ENCODE measurements at regions not wholly inside any gene's neighbourhood (a gene's known extent, or its start where the extent isn't known, plus 50 kb on each side); places are given as distances from the start of the nearest gene placed in this dataset.

DNA sequence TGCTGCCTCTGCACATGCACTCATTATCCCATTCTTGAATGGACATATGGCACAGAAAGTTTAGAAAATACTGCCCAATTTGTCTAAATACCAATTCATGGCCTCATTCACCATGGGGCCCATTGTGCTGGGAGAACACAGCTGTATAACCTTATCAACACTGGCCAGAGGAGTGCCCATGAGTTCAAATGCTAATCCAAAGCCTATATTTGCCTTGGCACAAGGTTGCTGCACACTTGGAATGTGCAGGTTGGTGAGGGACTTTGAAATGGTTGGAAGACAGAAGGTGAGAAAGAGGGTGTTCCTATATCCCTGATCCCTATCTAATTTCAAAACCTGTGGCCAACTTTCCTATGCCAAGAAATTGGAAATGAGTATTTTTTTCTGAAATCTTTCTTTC lies 693.9 kb upstream of the ID2 start:
- TF ChIP-seq, protein P1, sequence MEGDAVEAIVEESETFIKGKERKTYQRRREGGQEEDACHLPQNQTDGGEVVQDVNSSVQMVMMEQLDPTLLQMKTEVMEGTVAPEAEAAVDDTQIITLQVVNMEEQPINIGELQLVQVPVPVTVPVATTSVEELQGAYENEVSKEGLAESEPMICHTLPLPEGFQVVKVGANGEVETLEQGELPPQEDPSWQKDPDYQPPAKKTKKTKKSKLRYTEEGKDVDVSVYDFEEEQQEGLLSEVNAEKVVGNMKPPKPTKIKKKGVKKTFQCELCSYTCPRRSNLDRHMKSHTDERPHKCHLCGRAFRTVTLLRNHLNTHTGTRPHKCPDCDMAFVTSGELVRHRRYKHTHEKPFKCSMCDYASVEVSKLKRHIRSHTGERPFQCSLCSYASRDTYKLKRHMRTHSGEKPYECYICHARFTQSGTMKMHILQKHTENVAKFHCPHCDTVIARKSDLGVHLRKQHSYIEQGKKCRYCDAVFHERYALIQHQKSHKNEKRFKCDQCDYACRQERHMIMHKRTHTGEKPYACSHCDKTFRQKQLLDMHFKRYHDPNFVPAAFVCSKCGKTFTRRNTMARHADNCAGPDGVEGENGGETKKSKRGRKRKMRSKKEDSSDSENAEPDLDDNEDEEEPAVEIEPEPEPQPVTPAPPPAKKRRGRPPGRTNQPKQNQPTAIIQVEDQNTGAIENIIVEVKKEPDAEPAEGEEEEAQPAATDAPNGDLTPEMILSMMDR (conservative IDR thresholded peaks at IDR 0.05) = no peak
- Mint-ChIP-seq H3K4me3 (no peak overlapping the region), H3K27ac (no peak overlapping the region), H3K4me1 (ENCODE audit: unreplicated experiment) (peaks cover 13% of the 10 kb centered on the region), H3K36me3 (no peaks in the 10 kb centered on the region), H3K9me3 (peaks cover 11% of the 10 kb centered on the region), H3K27me3 (no peaks in the 10 kb centered on the region)
- no peak for DNase-seq (ENCODE audit: extremely low spot score, unreplicated experiment)

DNA sequence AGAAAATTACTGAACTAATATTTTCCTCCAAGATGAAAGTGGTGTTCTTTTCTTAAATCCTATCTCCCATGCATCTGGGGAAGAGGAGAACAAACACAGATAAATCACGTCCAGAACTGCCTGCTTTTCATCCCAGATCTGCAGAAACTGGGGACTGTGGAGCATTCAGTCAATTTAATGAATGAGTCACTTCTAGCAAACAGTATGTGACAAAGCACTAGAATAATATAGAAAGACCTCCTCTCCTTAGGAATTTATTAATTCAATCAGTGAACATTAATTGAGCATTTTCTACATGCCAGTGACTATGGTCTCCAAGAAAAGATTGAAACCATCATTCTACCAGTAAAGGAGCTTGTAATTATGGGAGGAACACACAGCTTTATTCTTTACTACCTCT lies 693.4 kb upstream of the ID2 start:
- H3K4me1 Mint-ChIP-seq (ENCODE audit: unreplicated experiment) = peaks cover 13% of the 10 kb centered on the region
- H3K27me3 Mint-ChIP-seq = no peaks in the 10 kb centered on the region
- TF ChIP-seq, protein P1 (conservative IDR thresholded peaks at IDR 0.05) = no peak
- peaks cover 11% of the 10 kb centered on the region for H3K9me3 Mint-ChIP-seq
- DNase-seq (ENCODE audit: extremely low spot score, unreplicated experiment) = no peak
- H3K4me3 Mint-ChIP-seq = no peak overlapping the region
- no peaks in the 10 kb centered on the region for H3K36me3 Mint-ChIP-seq
- no peak overlapping the region for H3K27ac Mint-ChIP-seq

DNA sequence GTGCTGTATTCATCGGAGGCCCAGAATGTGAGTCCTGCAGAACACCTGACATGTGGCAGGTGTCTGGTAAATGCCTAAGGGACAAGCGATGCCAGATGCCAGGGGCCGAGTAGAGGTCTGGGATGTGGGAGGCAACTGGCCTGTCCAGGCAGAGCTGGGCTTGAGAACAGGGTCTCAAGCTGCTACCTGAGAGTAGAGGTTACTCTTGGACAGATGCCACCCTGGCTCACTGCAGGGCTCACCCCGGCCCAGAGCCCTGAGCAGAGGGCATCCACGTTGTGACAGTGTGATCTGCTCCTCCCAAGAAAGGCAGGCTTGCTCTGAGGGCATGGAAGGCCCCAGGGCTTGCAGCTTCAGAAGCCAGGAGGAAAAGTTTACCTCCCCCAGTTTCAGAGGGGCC lies 692.0 kb upstream of the ID2 start:
- Mint-ChIP-seq H3K36me3 (no peaks in the 10 kb centered on the region), H3K27me3 (no peaks in the 10 kb centered on the region), H3K4me3 (no peak overlapping the region), H3K27ac (no peak overlapping the region), H3K4me1 (ENCODE audit: unreplicated experiment) (peaks cover 20% of the 10 kb centered on the region), H3K9me3 (peaks cover 11% of the 10 kb centered on the region)
- TF ChIP-seq, protein P1 (conservative IDR thresholded peaks at IDR 0.05) = no peak
- no peak for DNase-seq (ENCODE audit: extremely low spot score, unreplicated experiment)

DNA sequence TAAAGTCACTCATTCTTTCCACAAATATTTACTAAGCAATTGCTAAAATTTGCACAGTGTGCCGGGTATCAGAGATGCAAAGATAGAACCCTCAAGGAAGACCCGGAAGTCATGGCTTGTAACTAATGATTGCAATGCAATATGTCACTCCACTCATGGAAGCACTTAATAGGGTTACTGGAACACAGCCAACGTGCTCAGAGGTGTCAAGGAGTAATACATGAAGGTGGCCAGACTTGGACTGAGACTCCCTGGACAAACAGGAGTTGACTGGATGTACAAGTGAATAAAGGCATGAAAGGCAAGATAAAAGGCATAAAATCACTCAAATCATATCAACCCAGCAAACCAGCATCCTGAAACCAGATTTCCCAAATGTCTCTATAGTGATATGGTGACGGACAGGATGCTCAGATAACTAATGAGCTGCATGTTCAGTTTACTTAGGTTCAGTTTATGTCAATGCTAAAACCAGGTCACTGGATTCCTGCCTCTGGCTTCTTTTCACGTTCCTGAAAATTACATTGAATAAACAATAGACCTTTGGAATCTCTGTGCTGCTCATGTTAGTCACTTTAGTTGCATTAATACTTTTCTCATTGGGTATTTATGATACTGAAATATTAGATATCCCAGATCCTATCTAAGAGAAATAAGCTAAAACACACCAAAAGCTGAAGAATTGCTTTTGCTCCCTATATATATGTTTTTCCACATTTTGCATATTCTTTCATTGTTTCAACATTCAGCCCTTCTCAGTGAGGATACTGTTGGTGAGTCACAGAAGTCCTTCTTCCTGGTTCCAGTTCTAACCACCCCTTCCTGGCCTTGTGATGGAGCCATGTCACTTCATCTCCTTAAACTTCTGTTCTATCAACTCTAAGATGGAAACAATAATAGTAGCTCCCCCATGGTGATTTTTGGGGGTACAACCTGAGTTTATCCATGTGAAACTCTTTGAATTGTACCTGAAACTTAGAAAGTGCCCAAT lies 688.9 kb upstream of the ID2 start:
- TF ChIP-seq, protein P1 (conservative IDR thresholded peaks at IDR 0.05) = no peak
- H3K4me3 Mint-ChIP-seq = no peak overlapping the region

DNA sequence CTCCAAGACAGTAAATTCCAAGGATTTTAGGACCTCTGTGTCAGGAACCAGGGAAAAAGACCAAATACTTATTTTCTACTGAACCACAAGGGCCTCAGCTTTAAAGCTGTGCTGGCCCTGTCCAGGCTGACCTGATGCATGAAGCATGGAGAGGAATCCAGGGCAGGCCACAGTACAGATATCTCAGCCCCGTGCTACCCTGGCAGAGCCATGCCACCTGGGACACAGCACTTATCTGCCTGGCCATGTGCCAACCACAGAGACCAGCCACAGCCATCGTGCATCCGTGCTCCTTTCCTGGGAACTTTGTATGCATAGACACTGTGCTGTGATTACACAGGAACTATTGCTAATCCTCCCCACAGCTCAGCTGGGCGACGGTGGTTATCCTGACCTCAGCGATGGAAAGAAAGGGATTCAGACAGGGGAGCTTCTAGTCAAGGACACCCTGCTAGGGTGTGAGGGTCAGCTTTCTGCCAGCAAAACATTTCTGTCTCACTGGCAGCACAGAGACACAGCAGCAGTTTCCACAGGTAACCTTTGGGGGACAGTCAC lies 687.4 kb upstream of the ID2 start:
- H3K27ac Mint-ChIP-seq = no peak overlapping the region
- no peaks in the 10 kb centered on the region for H3K27me3 Mint-ChIP-seq
- DNase-seq (ENCODE audit: extremely low spot score, unreplicated experiment) = no peak
- H3K36me3 Mint-ChIP-seq = no peaks in the 10 kb centered on the region
- H3K4me1 Mint-ChIP-seq (ENCODE audit: unreplicated experiment) = peaks cover 20% of the 10 kb centered on the region
- no peaks in the 10 kb centered on the region for H3K9me3 Mint-ChIP-seq
- H3K4me3 Mint-ChIP-seq = no peak overlapping the region
- TF ChIP-seq, protein P1 (conservative IDR thresholded peaks at IDR 0.05) = no peak

More for the DNA sequence above, 688.9 kb upstream of the ID2 start:
- no peak for DNase-seq (ENCODE audit: extremely low spot score, unreplicated experiment)
- no peak overlapping the region for H3K27ac Mint-ChIP-seq
- peaks cover 22% of the 10 kb centered on the region for H3K4me1 Mint-ChIP-seq (ENCODE audit: unreplicated experiment)
- H3K9me3 Mint-ChIP-seq = no peaks in the 10 kb centered on the region
- H3K27me3 Mint-ChIP-seq = no peaks in the 10 kb centered on the region
- no peaks in the 10 kb centered on the region for H3K36me3 Mint-ChIP-seq

Data from type B pancreatic cell (in vitro differentiated cells).